ENCODE measurements at regions not wholly inside any gene's neighbourhood (a gene's known extent, or its start where the extent isn't known, plus 50 kb on each side); places are given as distances from the start of the nearest gene placed in this dataset.

DNA sequence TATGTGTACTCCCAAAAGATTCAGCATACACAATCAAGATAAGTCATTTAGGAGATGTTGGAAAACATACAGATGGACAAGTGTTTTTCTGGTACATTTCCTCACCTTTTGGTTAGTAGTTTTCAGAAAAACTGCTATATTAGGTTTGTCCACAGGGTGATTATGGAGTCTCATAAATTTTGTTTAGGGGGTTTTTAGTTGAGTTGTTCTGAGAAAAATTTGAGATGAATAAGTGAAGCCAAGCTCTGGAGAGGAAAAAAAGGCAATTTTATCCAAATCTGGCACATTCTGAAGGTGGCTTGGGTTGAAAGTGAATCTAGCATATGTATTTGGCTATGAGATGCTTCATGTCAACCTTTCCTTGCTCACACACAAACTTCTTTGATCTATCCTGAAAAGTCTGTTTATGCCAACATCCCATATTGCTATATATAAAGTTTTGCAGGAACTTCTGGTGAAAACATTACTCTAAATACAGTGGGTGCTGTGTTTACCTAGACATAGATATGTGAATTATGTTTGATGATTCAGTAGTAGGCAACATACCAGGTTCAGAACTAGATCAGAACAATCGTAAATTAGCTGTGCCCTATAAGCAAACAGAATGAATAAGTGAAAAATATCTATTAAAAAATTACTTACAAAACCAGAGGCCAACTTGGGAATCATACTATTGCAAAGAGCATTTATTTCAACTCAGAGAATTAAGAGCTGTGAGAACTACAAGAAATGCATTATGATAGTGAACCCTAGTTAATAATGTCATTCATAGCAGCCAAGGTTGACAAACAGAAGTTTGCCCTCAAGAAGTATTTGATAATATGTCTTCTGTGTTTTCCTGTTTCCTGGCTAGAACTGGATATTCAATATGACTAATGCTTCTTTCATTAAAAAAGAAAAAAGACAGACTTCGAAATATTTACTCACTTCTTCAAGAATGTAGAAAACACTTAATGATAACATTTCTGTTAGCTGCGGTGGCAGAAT lies 552.0 kb downstream of the IRS1 start:
- no peak overlapping the region for H3K4me3 ChIP-seq (ENCODE audit: control insufficient read depth, low read depth, low read length)
- DNase-seq (ENCODE audit: low read depth) = peak; percentile 28
- TF ChIP-seq, protein P1, sequence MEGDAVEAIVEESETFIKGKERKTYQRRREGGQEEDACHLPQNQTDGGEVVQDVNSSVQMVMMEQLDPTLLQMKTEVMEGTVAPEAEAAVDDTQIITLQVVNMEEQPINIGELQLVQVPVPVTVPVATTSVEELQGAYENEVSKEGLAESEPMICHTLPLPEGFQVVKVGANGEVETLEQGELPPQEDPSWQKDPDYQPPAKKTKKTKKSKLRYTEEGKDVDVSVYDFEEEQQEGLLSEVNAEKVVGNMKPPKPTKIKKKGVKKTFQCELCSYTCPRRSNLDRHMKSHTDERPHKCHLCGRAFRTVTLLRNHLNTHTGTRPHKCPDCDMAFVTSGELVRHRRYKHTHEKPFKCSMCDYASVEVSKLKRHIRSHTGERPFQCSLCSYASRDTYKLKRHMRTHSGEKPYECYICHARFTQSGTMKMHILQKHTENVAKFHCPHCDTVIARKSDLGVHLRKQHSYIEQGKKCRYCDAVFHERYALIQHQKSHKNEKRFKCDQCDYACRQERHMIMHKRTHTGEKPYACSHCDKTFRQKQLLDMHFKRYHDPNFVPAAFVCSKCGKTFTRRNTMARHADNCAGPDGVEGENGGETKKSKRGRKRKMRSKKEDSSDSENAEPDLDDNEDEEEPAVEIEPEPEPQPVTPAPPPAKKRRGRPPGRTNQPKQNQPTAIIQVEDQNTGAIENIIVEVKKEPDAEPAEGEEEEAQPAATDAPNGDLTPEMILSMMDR (conservative IDR thresholded peaks at IDR 0.05; ENCODE audit: control insufficient read depth, insufficient read depth, low read depth, low read length) = no peak

DNA sequence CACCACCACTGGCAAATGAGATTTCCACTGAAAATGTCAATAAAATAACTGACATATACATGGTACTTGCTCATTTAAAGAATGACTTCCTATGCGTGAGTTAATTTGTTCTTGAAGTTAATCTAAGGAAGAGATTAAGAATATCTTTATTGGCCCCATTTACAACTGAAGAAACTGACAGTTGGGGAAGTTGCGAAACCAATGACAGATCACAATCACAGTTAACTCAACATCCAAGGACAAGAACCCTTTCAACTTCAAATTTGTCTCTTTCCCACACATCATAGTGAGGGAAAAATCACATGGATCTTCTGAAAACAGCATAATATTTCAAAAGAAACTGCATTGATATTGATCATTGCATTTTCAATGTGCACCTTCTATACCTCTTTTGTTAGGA lies 565.4 kb downstream of the IRS1 start:
- TF ChIP-seq, protein P1 (conservative IDR thresholded peaks at IDR 0.05; ENCODE audit: control insufficient read depth, insufficient read depth, low read depth, low read length) = no peak
- H3K4me3 ChIP-seq (ENCODE audit: control insufficient read depth, low read depth, low read length) = no peak overlapping the region
- no peak for DNase-seq (ENCODE audit: low read depth)

DNA sequence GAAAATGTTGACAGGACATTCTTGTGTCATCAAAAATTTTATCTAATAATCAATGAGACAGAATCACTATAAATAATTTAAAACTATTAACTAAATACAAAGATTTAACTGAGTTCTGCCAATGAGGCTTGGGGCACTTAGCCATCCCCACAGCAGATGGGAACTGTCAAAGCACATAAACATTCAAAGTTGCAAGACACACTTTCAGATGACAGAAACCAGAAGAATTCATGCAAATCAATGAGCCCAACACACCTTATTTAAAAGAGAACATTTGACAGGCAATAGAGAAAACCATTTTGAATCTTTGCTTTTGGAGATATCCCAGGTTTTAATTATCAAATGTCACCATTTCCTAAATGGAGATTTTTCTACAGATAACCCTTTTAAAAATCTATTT lies 566.2 kb downstream of the IRS1 start:
- TF ChIP-seq, protein P1 (conservative IDR thresholded peaks at IDR 0.05; ENCODE audit: control insufficient read depth, insufficient read depth, low read depth, low read length) = no peak

DNA sequence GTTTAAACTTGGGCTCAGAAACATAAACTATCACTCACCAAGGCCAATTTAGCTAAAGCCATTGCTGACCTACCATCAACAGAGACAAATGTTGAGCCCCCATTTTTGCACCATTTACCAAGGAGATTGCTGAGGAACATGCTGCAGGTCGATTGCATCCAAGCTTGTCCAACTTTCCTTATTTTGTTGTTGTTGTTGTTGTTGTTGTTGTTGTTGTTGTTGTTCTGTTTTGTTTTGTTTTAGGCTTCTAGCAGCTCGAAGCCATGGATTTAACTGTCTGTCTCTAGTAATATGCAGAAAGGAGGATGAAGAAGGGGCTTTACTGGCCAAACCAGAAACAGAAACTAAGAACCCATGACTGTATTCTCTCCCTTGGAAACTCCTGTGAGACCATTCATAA lies 571.5 kb downstream of the IRS1 start:
- H3K4me3 ChIP-seq (ENCODE audit: control insufficient read depth, low read depth, low read length) = no peak overlapping the region
- no peak for DNase-seq (ENCODE audit: low read depth)
- TF ChIP-seq, protein P1 (conservative IDR thresholded peaks at IDR 0.05; ENCODE audit: control insufficient read depth, insufficient read depth, low read depth, low read length) = no peak

More for the DNA sequence above, 566.2 kb downstream of the IRS1 start:
- no peak overlapping the region for H3K4me3 ChIP-seq (ENCODE audit: control insufficient read depth, low read depth, low read length)
- no peak for DNase-seq (ENCODE audit: low read depth)

DNA sequence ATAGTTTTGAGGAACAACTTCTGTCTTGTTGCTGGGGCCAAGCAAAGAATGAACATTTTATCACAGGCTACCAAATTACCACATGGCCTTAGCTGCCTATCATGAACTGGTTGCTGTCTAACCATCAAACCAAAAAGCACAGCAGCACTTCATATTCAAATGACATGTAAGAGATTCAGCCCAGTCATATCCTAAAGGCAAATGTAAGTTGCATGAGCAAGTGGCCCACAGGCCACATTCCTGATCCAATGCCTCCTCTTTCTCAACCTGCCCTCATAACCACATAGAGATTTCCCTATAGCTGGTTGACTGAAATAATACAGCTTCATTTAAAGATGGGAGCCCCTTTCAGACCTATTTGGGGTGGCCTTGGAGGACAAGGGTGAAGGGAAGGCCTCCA lies 572.3 kb downstream of the IRS1 start:
- TF ChIP-seq, protein P1 (conservative IDR thresholded peaks at IDR 0.05; ENCODE audit: control insufficient read depth, insufficient read depth, low read depth, low read length) = no peak
- DNase-seq (ENCODE audit: low read depth) = no peak
- no peak overlapping the region for H3K4me3 ChIP-seq (ENCODE audit: control insufficient read depth, low read depth, low read length)

DNA sequence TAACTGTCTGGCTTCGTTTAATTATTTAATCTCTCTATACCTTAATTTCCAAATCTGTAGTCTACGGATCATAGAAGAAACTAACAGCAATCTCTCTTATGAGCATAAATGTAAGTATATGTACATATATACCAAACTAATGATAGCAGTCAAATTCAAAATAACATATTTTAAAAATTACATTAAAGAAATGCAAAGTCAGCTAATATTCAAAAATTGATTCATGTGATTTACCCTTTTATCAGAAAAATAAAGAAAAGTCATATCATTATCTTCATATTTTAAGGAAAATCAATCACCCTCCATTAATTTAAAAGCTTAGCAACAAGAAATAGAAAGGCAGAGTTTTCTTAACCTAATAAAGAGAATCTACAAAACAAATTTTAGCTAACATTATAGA lies 575.9 kb downstream of the IRS1 start:
- TF ChIP-seq, protein P1 (conservative IDR thresholded peaks at IDR 0.05; ENCODE audit: control insufficient read depth, insufficient read depth, low read depth, low read length) = no peak
- H3K4me3 ChIP-seq (ENCODE audit: control insufficient read depth, low read depth, low read length) = no peak overlapping the region
- no peak for DNase-seq (ENCODE audit: low read depth)
